HCT116 (cell line): ENCODE measurements at regions not wholly inside any gene's neighbourhood (a gene's known extent, or its start where the extent isn't known, plus 50 kb on each side); places are given as distances from the start of the nearest gene placed in this dataset.

Experiments used
- ATAC-seq: fragments of 200-7000 bp; cut with Tn5 transposase; 2 replicates; pipeline ENCODE4 v1.9.1; 2020; ENCODE audit warnings: mild to moderate bottlenecking, moderate library complexity
- BruUV-seq: library from RNA; stranded (reverse); fragments of 400-500 nt; replicated peaks from 2 replicates; lab custom pipeline; 2021; lab: Mats Ljungman, UMichigan
- CTCF ChIA-PET: fragments of 300-600 bp; sonication (Branson Sonifier 250); formaldehyde crosslinking; loops from one replicate; lab custom pipeline; 2021; ENCODE audit warnings: antibody characterized with exemption; lab: Charles Lee
- POLR2A ChIA-PET: fragments of 300-600, 350-600 bp; sonication (Branson Sonifier 250); formaldehyde crosslinking; loops from one replicate; lab custom pipeline; 2021; ENCODE audit warnings: antibody characterized with exemption; lab: Charles Lee
- RAD21 ChIA-PET, 2 experiments: fragments of 300-600 bp; sonication (Branson Sonifier 250); formaldehyde crosslinking; loops; one replicate each; lab custom pipeline; 2023; ENCODE audit warnings: low total read pairs in 2 of 2; ENCODE audit not compliant: uncharacterized antibody in 2 of 2, unreplicated experiment in 2 of 2, low non-redundant PET in 1 of 2; lab: Charles Lee
- DNase-seq: peaks from one replicate; pipeline ENCODE4 v3.0.0-alpha.2; 2010; ENCODE audit warnings: low read depth, low spot score
- H2AFZ ChIP-seq: fragments of 200-600 bp; shearing (Covaris generic), sonication (generic); 2 replicates; pipeline ENCODE4 v1.6.1; 2017; ENCODE audit warnings: low read depth, mixed run types, mixed read lengths, antibody characterized with exemption, low read length; ENCODE audit not compliant: poor library complexity, severe bottlenecking
- H3K27ac ChIP-seq: 2 replicates; pipeline ENCODE4 v1.5.1; 2012; ENCODE audit warnings: low read depth, low read length
- H3K27me3 ChIP-seq: fragments of 200-600 bp; sonication (generic); 2 replicates; pipeline ENCODE4 v1.6.1; 2016; ENCODE audit warnings: mixed run types, low read length, mixed read lengths; ENCODE audit not compliant: insufficient read depth
- H3K36me3 ChIP-seq, 2 experiments: fragments of 200-500 bp in 1 of 2; fragments of 200-600 bp in 1 of 2; sonication (Bioruptor generic) in 1 of 2; sonication (generic) in 1 of 2; 2 replicates each; pipeline versions ENCODE4 v1.5.1 to v1.6.1; 2014 to 2016; ENCODE audit warnings: low read length in 2 of 2, inconsistent platforms in 1 of 2, mixed read lengths in 1 of 2, mixed run types in 1 of 2; ENCODE audit not compliant: insufficient read depth in 2 of 2, control insufficient read depth in 1 of 2
- H3K4me1 ChIP-seq, 2 experiments: fragments of 200-600 bp in 1 of 2; sonication (generic) in 1 of 2; 2 replicates each; pipeline versions ENCODE4 v1.5.1 to v1.6.1; 2012 to 2017; ENCODE audit warnings: low read length in 2 of 2, inconsistent platforms in 1 of 2, mild to moderate bottlenecking in 1 of 2, mixed read lengths in 1 of 2, mixed run types in 1 of 2, moderate library complexity in 1 of 2; ENCODE audit not compliant: insufficient read depth in 2 of 2, control insufficient read depth in 1 of 2
- H3K4me2 ChIP-seq: fragments of 200-600 bp; sonication (generic); 2 replicates; pipeline ENCODE4 v1.6.1; 2017; ENCODE audit warnings: mixed run types, low read length, mixed read lengths
- H3K4me3 ChIP-seq, 2 experiments: fragments of 200-600 bp in 1 of 2; sonication (generic) in 1 of 2; replicated peaks in 1 of 2; 2 replicates each; pipeline ENCODE4 v1.5.1; 2011 to 2016; ENCODE audit warnings: low read length in 2 of 2, control low read depth in 1 of 2, low read depth in 1 of 2, mild to moderate bottlenecking in 1 of 2, mixed read lengths in 1 of 2, mixed run types in 1 of 2
- H3K79me2 ChIP-seq: fragments of 200-600 bp; sonication (generic); 2 replicates; pipeline ENCODE4 v1.6.1; 2017; ENCODE audit warnings: mild to moderate bottlenecking, mixed run types, low read length, moderate library complexity, mixed read lengths; ENCODE audit not compliant: insufficient read depth
- H3K9ac ChIP-seq: fragments of 200-600 bp; sonication (generic); 2 replicates; pipeline ENCODE4 v1.6.1; 2016; ENCODE audit warnings: low read length, mixed read lengths
- H3K9me2 ChIP-seq: fragments of 200-600 bp; sonication (generic), shearing (Covaris generic); 2 replicates; pipeline ENCODE4 v1.6.1; 2017; ENCODE audit warnings: mixed run types, mild to moderate bottlenecking, moderate library complexity; ENCODE audit not compliant: insufficient read depth
- H3K9me3 ChIP-seq, 2 experiments: fragments of 200-500 bp in 1 of 2; fragments of 200-600 bp in 1 of 2; sonication (Bioruptor generic) in 1 of 2; sonication (generic) in 1 of 2; 2 replicates each; pipeline ENCODE4 v1.6.1; 2014 to 2017; ENCODE audit warnings: low read length in 2 of 2, mixed read lengths in 2 of 2, inconsistent platforms in 1 of 2, low read depth in 1 of 2, mild to moderate bottlenecking in 1 of 2, mixed run types in 1 of 2, moderate library complexity in 1 of 2; ENCODE audit not compliant: control insufficient read depth in 1 of 2, insufficient read depth in 1 of 2
- H4K20me1 ChIP-seq: fragments of 200-600 bp; sonication (generic), shearing (Covaris generic); 2 replicates; pipeline ENCODE4 v1.6.1; 2017; ENCODE audit warnings: mixed run types, mild to moderate bottlenecking, moderate library complexity; ENCODE audit not compliant: insufficient read depth
- CEBPB ChIP-seq: IDR thresholded peaks from 2 replicates; pipeline ENCODE4 v1.6.1; 2012; ENCODE audit warnings: low read depth
- EZH2phosphoT487 ChIP-seq: fragments of 200-600 bp; IDR thresholded peaks from 2 replicates; pipeline ENCODE4 v1.6.1; 2018; ENCODE audit warnings: antibody characterized with exemption, borderline replicate concordance
- FOSL1 ChIP-seq: IDR thresholded peaks from 2 replicates; pipeline ENCODE4 v1.6.1; 2012; ENCODE audit warnings: low read depth
- SP1 ChIP-seq: IDR thresholded peaks from 2 replicates; pipeline ENCODE4 v1.6.1; 2012; ENCODE audit warnings: low read depth
- YY1 ChIP-seq: IDR thresholded peaks from 2 replicates; pipeline ENCODE4 v1.6.1; 2011; ENCODE audit warnings: low read length, low read depth, moderate library complexity, mild to moderate bottlenecking; ENCODE audit not compliant: insufficient replicate concordance; ENCODE audit errors: extremely low read depth
- ZNF274 ChIP-seq: fragments of 200-500 bp; sonication (Bioruptor generic); IDR thresholded peaks from 2 replicates; pipeline ENCODE4 v1.6.1; 2014; ENCODE audit warnings: mild to moderate bottlenecking, low read depth, low read length, inconsistent platforms
- intact Hi-C: fragments of 100-400 bp; cut with micrococcal nuclease; formaldehyde crosslinking; loops from 2 replicates; pipeline ENCODE4 v1.10.0; 2022
- TF ChIP-seq, protein P1 (sequence below): IDR thresholded peaks from 2 replicates; pipeline ENCODE4 v1.6.1; 2012
- TF ChIP-seq, protein P2 (sequence below): IDR thresholded peaks from 2 replicates; pipeline ENCODE4 v1.6.1; 2012

DNA sequence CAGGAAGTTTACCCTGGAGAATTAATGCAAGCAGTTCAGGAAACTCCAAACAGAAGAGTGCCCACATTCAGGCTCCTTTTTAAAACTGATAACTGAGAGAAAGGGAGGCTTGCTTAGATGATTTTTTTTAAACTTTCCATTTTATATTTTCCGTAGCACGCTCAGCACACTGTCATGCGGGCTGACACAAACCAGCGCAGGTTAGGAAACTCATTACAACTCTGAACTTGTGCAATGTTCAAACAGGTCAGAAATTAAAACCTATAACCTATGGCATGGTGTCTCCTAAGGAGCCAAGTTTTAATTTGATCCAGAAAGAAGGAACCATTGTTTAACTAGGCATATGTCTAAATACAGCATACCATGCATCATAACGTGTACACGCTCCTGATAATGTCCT lies 117.7 kb upstream of the SMIM21 start:
- no peaks in the 10 kb centered on the region for H3K79me2 ChIP-seq
- H3K4me1 ChIP-seq = peaks cover 0 to 30% of the 10 kb centered on the region in 2 experiments; a peak in 3 of 4 replicates
- intact Hi-C loops = no loop called here
- H3K27me3 ChIP-seq = no peaks in the 10 kb centered on the region
- RAD21 ChIA-PET = no interaction called here
- no TSS peak for BruUV-seq
- no peak overlapping the region for H3K4me3 ChIP-seq
- no peak overlapping the region for H2AFZ ChIP-seq
- no peaks in the 10 kb centered on the region for H4K20me1 ChIP-seq
- H3K4me2 ChIP-seq = peak overlapping the region; percentile 68
- no peaks in the 10 kb centered on the region for H3K9me3 ChIP-seq
- POLR2A ChIA-PET = no interaction called here
- no peak for ATAC-seq
- no peaks in the 10 kb centered on the region for H3K36me3 ChIP-seq
- DNase-seq = no peak
- H3K27ac ChIP-seq = no peak overlapping the region
- H3K9ac ChIP-seq = no peak overlapping the region
- CTCF ChIA-PET = no interaction called here
- TF ChIP-seq SP1 (no peak), ZNF274 (no peak)
- TF ChIP-seq, all 23 proteins: peak for 0
- no peaks in the 10 kb centered on the region for H3K9me2 ChIP-seq

DNA sequence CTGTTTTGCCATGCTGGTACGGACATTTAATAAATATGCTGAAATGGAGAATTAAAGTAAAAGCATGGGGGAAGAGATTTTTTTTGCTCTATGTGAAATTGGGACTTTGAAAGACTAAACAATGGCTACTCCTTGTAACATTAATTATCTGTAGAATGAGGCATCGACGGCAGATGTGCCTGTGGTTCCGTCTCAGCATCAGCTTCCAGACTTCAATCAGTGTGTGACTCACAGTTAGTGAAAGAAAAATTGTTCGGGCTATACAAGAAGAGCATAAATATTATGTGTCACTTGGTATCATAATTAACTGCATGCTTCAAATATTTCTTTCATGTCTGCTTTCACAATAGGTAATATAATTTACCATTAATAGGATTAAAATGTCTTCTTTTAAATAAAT lies 117.0 kb upstream of the SMIM21 start:
- peak overlapping the region; percentile 68 for H3K4me2 ChIP-seq

More for the DNA sequence above, 117.0 kb upstream of the SMIM21 start:
- ChIA-PET POLR2A (no interaction called here), CTCF (no interaction called here), RAD21 (no interaction called here)
- TF ChIP-seq, protein P1, sequence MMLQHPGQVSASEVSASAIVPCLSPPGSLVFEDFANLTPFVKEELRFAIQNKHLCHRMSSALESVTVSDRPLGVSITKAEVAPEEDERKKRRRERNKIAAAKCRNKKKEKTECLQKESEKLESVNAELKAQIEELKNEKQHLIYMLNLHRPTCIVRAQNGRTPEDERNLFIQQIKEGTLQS = no peak
- TF ChIP-seq YY1 (no peak), FOSL1 (no peak), EZH2phosphoT487 (no peak), CEBPB (0 out of 2 replicates have a peak, but pooled peaks have one; percentile 14)
- TF ChIP-seq, protein P2, sequence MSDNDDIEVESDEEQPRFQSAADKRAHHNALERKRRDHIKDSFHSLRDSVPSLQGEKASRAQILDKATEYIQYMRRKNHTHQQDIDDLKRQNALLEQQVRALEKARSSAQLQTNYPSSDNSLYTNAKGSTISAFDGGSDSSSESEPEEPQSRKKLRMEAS = no peak
- peaks cover 0 to 30% of the 10 kb centered on the region in 2 experiments; a peak in 3 of 4 replicates for H3K4me1 ChIP-seq
- no peaks in the 10 kb centered on the region for H3K27me3 ChIP-seq
- peak overlapping the region in 1 of 2 experiments; percentile 33; a peak in 2 of 4 replicates for H3K4me3 ChIP-seq
- no peaks in the 10 kb centered on the region for H3K36me3 ChIP-seq
- peak overlapping the region; percentile 81 for H2AFZ ChIP-seq
- DNase-seq = peak; percentile 42
- intact Hi-C loops = no loop called here
- H4K20me1 ChIP-seq = no peaks in the 10 kb centered on the region
- no peaks in the 10 kb centered on the region for H3K79me2 ChIP-seq
- H3K27ac ChIP-seq = no peak overlapping the region
- H3K9me3 ChIP-seq = no peaks in the 10 kb centered on the region
- peak; percentile 71 for ATAC-seq
- no peak overlapping the region for H3K9ac ChIP-seq
- H3K9me2 ChIP-seq = no peaks in the 10 kb centered on the region
- no TSS peak for BruUV-seq
